Esophagus squamous epithelium (tissue), 4 donors: ENCODE measurements at regions not wholly inside any gene's neighbourhood (a gene's known extent, or its start where the extent isn't known, plus 50 kb on each side); places are given as distances from the start of the nearest gene placed in this dataset.

ENCODE experiments used
- POLR2A ChIP-seq, 4 donors: fragments of 450-650 bp; IDR thresholded peaks; one replicate each; pipeline ENCODE4 v1.6.1; 2017; ENCODE audit warnings: antibody characterized with exemption in 4 of 4, mild to moderate bottlenecking in 4 of 4, moderate library complexity in 3 of 4
- TF ChIP-seq, protein P1 (sequence below), 6 experiments: fragments of 450-650 bp in 4 of 6; fragments of 200-600 bp in 2 of 6; sonication (generic) in 2 of 6; IDR thresholded peaks; one replicate each; pipeline ENCODE4 v1.5.1; 2016 to 2019; ENCODE audit warnings: antibody characterized with exemption in 6 of 6, mild to moderate bottlenecking in 4 of 6, moderate library complexity in 4 of 6

GRCh38 chr10:78910021-78910420 is 158.7 kb upstream of the ZMIZ1 start:
- no peak for TF ChIP-seq POLR2A (IDR thresholded peaks at IDR 0.05)
- TF ChIP-seq, protein P1, sequence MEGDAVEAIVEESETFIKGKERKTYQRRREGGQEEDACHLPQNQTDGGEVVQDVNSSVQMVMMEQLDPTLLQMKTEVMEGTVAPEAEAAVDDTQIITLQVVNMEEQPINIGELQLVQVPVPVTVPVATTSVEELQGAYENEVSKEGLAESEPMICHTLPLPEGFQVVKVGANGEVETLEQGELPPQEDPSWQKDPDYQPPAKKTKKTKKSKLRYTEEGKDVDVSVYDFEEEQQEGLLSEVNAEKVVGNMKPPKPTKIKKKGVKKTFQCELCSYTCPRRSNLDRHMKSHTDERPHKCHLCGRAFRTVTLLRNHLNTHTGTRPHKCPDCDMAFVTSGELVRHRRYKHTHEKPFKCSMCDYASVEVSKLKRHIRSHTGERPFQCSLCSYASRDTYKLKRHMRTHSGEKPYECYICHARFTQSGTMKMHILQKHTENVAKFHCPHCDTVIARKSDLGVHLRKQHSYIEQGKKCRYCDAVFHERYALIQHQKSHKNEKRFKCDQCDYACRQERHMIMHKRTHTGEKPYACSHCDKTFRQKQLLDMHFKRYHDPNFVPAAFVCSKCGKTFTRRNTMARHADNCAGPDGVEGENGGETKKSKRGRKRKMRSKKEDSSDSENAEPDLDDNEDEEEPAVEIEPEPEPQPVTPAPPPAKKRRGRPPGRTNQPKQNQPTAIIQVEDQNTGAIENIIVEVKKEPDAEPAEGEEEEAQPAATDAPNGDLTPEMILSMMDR (IDR thresholded peaks at IDR 0.05): no peak
